ENCODE measurements at regions not wholly inside any gene's neighbourhood (a gene's known extent, or its start where the extent isn't known, plus 50 kb on each side); places are given as distances from the start of the nearest gene placed in this dataset.

GRCh38 chr6:142507065-142507464, 205.3 kb downstream of the ADGRG6 start:
- no peak for TF ChIP-seq EZH2 (IDR thresholded peaks at IDR 0.05)
- TF ChIP-seq POLR2AphosphoS5 (IDR thresholded peaks at IDR 0.05; ENCODE audit: borderline replicate concordance, low read depth, low read length), result no peak

Data from SK-N-MC (cell line).